HCT116 (cell line): ENCODE measurements at regions not wholly inside any gene's neighbourhood (a gene's known extent, or its start where the extent isn't known, plus 50 kb on each side); places are given as distances from the start of the nearest gene placed in this dataset.

Source experiments
- ATAC-seq: fragments of 200-7000 bp; cut with Tn5 transposase; 2 replicates; pipeline ENCODE4 v1.9.1; 2020; ENCODE audit warnings: mild to moderate bottlenecking, moderate library complexity
- BruUV-seq: library from RNA; stranded (reverse); fragments of 400-500 nt; replicated peaks from 2 replicates; lab custom pipeline; 2021; lab: Mats Ljungman, UMichigan
- CTCF ChIA-PET: fragments of 300-600 bp; sonication (Branson Sonifier 250); formaldehyde crosslinking; loops from one replicate; lab custom pipeline; 2021; ENCODE audit warnings: antibody characterized with exemption; lab: Charles Lee
- POLR2A ChIA-PET: fragments of 300-600, 350-600 bp; sonication (Branson Sonifier 250); formaldehyde crosslinking; loops from one replicate; lab custom pipeline; 2021; ENCODE audit warnings: antibody characterized with exemption; lab: Charles Lee
- RAD21 ChIA-PET, 2 experiments: fragments of 300-600 bp; sonication (Branson Sonifier 250); formaldehyde crosslinking; loops; one replicate each; lab custom pipeline; 2023; ENCODE audit warnings: low total read pairs in 2 of 2; ENCODE audit not compliant: uncharacterized antibody in 2 of 2, unreplicated experiment in 2 of 2, low non-redundant PET in 1 of 2; lab: Charles Lee
- DNase-seq: peaks from one replicate; pipeline ENCODE4 v3.0.0-alpha.2; 2010; ENCODE audit warnings: low read depth, low spot score
- H2AFZ ChIP-seq: fragments of 200-600 bp; shearing (Covaris generic), sonication (generic); 2 replicates; pipeline ENCODE4 v1.6.1; 2017; ENCODE audit warnings: low read depth, mixed run types, mixed read lengths, antibody characterized with exemption, low read length; ENCODE audit not compliant: poor library complexity, severe bottlenecking
- H3K27ac ChIP-seq: 2 replicates; pipeline ENCODE4 v1.5.1; 2012; ENCODE audit warnings: low read depth, low read length
- H3K27me3 ChIP-seq: fragments of 200-600 bp; sonication (generic); 2 replicates; pipeline ENCODE4 v1.6.1; 2016; ENCODE audit warnings: mixed run types, low read length, mixed read lengths; ENCODE audit not compliant: insufficient read depth
- H3K36me3 ChIP-seq, 2 experiments: fragments of 200-500 bp in 1 of 2; fragments of 200-600 bp in 1 of 2; sonication (Bioruptor generic) in 1 of 2; sonication (generic) in 1 of 2; 2 replicates each; pipeline versions ENCODE4 v1.5.1 to v1.6.1; 2014 to 2016; ENCODE audit warnings: low read length in 2 of 2, inconsistent platforms in 1 of 2, mixed read lengths in 1 of 2, mixed run types in 1 of 2; ENCODE audit not compliant: insufficient read depth in 2 of 2, control insufficient read depth in 1 of 2
- H3K4me1 ChIP-seq, 2 experiments: fragments of 200-600 bp in 1 of 2; sonication (generic) in 1 of 2; 2 replicates each; pipeline versions ENCODE4 v1.5.1 to v1.6.1; 2012 to 2017; ENCODE audit warnings: low read length in 2 of 2, inconsistent platforms in 1 of 2, mild to moderate bottlenecking in 1 of 2, mixed read lengths in 1 of 2, mixed run types in 1 of 2, moderate library complexity in 1 of 2; ENCODE audit not compliant: insufficient read depth in 2 of 2, control insufficient read depth in 1 of 2
- H3K4me2 ChIP-seq: fragments of 200-600 bp; sonication (generic); 2 replicates; pipeline ENCODE4 v1.6.1; 2017; ENCODE audit warnings: mixed run types, low read length, mixed read lengths
- H3K4me3 ChIP-seq, 2 experiments: fragments of 200-600 bp in 1 of 2; sonication (generic) in 1 of 2; replicated peaks in 1 of 2; 2 replicates each; pipeline ENCODE4 v1.5.1; 2011 to 2016; ENCODE audit warnings: low read length in 2 of 2, control low read depth in 1 of 2, low read depth in 1 of 2, mild to moderate bottlenecking in 1 of 2, mixed read lengths in 1 of 2, mixed run types in 1 of 2
- H3K79me2 ChIP-seq: fragments of 200-600 bp; sonication (generic); 2 replicates; pipeline ENCODE4 v1.6.1; 2017; ENCODE audit warnings: mild to moderate bottlenecking, mixed run types, low read length, moderate library complexity, mixed read lengths; ENCODE audit not compliant: insufficient read depth
- H3K9ac ChIP-seq: fragments of 200-600 bp; sonication (generic); 2 replicates; pipeline ENCODE4 v1.6.1; 2016; ENCODE audit warnings: low read length, mixed read lengths
- H3K9me2 ChIP-seq: fragments of 200-600 bp; sonication (generic), shearing (Covaris generic); 2 replicates; pipeline ENCODE4 v1.6.1; 2017; ENCODE audit warnings: mixed run types, mild to moderate bottlenecking, moderate library complexity; ENCODE audit not compliant: insufficient read depth
- H3K9me3 ChIP-seq, 2 experiments: fragments of 200-500 bp in 1 of 2; fragments of 200-600 bp in 1 of 2; sonication (Bioruptor generic) in 1 of 2; sonication (generic) in 1 of 2; 2 replicates each; pipeline ENCODE4 v1.6.1; 2014 to 2017; ENCODE audit warnings: low read length in 2 of 2, mixed read lengths in 2 of 2, inconsistent platforms in 1 of 2, low read depth in 1 of 2, mild to moderate bottlenecking in 1 of 2, mixed run types in 1 of 2, moderate library complexity in 1 of 2; ENCODE audit not compliant: control insufficient read depth in 1 of 2, insufficient read depth in 1 of 2
- H4K20me1 ChIP-seq: fragments of 200-600 bp; sonication (generic), shearing (Covaris generic); 2 replicates; pipeline ENCODE4 v1.6.1; 2017; ENCODE audit warnings: mixed run types, mild to moderate bottlenecking, moderate library complexity; ENCODE audit not compliant: insufficient read depth
- CBX3 ChIP-seq: IDR thresholded peaks from 2 replicates; pipeline ENCODE4 v1.6.1; 2012; ENCODE audit warnings: low read depth
- CEBPB ChIP-seq: IDR thresholded peaks from 2 replicates; pipeline ENCODE4 v1.6.1; 2012; ENCODE audit warnings: low read depth
- EGR1 ChIP-seq: IDR thresholded peaks from 2 replicates; pipeline ENCODE4 v1.6.1; 2012; ENCODE audit warnings: low read depth
- ELF1 ChIP-seq: IDR thresholded peaks from 2 replicates; pipeline ENCODE4 v1.6.1; 2012; ENCODE audit warnings: low read depth, borderline replicate concordance
- EZH2phosphoT487 ChIP-seq: fragments of 200-600 bp; IDR thresholded peaks from 2 replicates; pipeline ENCODE4 v1.6.1; 2018; ENCODE audit warnings: antibody characterized with exemption, borderline replicate concordance
- FOSL1 ChIP-seq: IDR thresholded peaks from 2 replicates; pipeline ENCODE4 v1.6.1; 2012; ENCODE audit warnings: low read depth
- POLR2AphosphoS5 ChIP-seq: IDR thresholded peaks from 2 replicates; pipeline ENCODE4 v1.6.1; 2011; ENCODE audit warnings: mild to moderate bottlenecking, low read depth, low read length, moderate library complexity
- SP1 ChIP-seq: IDR thresholded peaks from 2 replicates; pipeline ENCODE4 v1.6.1; 2012; ENCODE audit warnings: low read depth
- ZFX ChIP-seq: fragments of 450-650 bp; IDR thresholded peaks from 2 replicates; pipeline ENCODE4 v1.6.1; 2017
- ZNF274 ChIP-seq: fragments of 200-500 bp; sonication (Bioruptor generic); IDR thresholded peaks from 2 replicates; pipeline ENCODE4 v1.6.1; 2014; ENCODE audit warnings: mild to moderate bottlenecking, low read depth, low read length, inconsistent platforms
- intact Hi-C: fragments of 100-400 bp; cut with micrococcal nuclease; formaldehyde crosslinking; loops from 2 replicates; pipeline ENCODE4 v1.10.0; 2022

DNA sequence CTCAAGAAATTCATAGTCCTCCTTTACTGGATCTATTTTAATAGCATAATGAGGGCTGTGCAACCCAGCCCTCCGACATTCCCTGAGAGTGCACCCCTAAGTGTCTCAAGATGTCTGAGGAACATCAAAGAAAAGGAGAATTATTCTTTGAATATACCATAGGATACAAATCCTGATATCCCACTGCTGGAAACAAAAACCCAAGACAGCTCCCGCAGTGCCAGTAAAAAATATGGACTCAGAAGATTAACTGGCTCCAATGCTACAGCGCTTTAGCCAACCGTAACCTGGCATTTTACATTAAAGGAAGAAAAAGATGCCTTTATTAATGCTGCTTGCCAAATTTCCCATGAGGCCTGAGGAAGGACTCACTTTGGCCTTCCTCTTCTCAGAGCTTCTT is 168.4 kb downstream of the TTC32 start:
- Histone ChIP-seq H4K20me1 (no peaks in the 10 kb centered on the region), H3K9ac (no peak overlapping the region), H3K4me3 (no peak overlapping the region), H3K36me3 (no peaks in the 10 kb centered on the region), H3K27me3 (no peaks in the 10 kb centered on the region), H3K79me2 (no peaks in the 10 kb centered on the region), H3K9me2 (no peaks in the 10 kb centered on the region), H3K9me3 (no peaks in the 10 kb centered on the region), H3K4me2 (no peak overlapping the region), H2AFZ (no peak overlapping the region), H3K27ac (no peak overlapping the region), H3K4me1 (no peaks in the 10 kb centered on the region)
- no peak for ATAC-seq
- intact Hi-C loops, result no loop called here
- no TSS peak for BruUV-seq
- TF ChIP-seq FOSL1 (no peak), ZNF274 (no peak), CEBPB (no peak)
- POLR2A ChIA-PET, result no interaction called here
- RAD21 ChIA-PET, result no interaction called here
- CTCF ChIA-PET, result no interaction called here
- DNase-seq, result no peak

- H3K4me2 ChIP-seq, result no peak overlapping the region
- H3K27ac ChIP-seq, result no peak overlapping the region
- intact Hi-C loops, result no loop called here
- H3K4me1 ChIP-seq, result no peaks in the 10 kb centered on the region
- no peak overlapping the region for H2AFZ ChIP-seq
- no peak for DNase-seq
- H3K79me2 ChIP-seq, result no peaks in the 10 kb centered on the region
- ChIA-PET RAD21 (no interaction called here), POLR2A (no interaction called here), CTCF (no interaction called here)
- BruUV-seq, result no TSS peak
- H3K4me3 ChIP-seq, result no peak overlapping the region
- H3K9me2 ChIP-seq, result no peaks in the 10 kb centered on the region
- no peak for TF ChIP-seq POLR2AphosphoS5
- TF ChIP-seq ZFX, result no peak
- TF ChIP-seq CBX3, result no peak
- no peak for TF ChIP-seq ELF1
- TF ChIP-seq EGR1, result no peak
- TF ChIP-seq SP1, result no peak
- TF ChIP-seq EZH2phosphoT487, result no peak
- no peak for ATAC-seq
- H4K20me1 ChIP-seq, result no peaks in the 10 kb centered on the region
- H3K9me3 ChIP-seq, result no peaks in the 10 kb centered on the region
- H3K27me3 ChIP-seq, result no peaks in the 10 kb centered on the region
- H3K9ac ChIP-seq, result no peak overlapping the region
- H3K36me3 ChIP-seq, result no peaks in the 10 kb centered on the region
These were observed 169.5 kb downstream of the TTC32 start for GRCh38 chr2:19732255-19732654.
